GM19468 (cell line): ENCODE measurements at regions not wholly inside any gene's neighbourhood (a gene's known extent, or its start where the extent isn't known, plus 50 kb on each side); places are given as distances from the start of the nearest gene placed in this dataset.

Source experiments
- ATAC-seq: cut with Tn5 transposase; IDR thresholded peaks from one replicate; pipeline ENCODE4 v1.9.1; 2021; ENCODE audit warnings: mild to moderate bottlenecking, moderate library complexity, moderate number of reproducible peaks; ENCODE audit not compliant: unreplicated experiment; ENCODE audit errors: extremely low read depth

GRCh38 chr2:15846626-15847025, 93.7 kb upstream of the MYCN start:
- ATAC-seq, result no peak

DNA sequence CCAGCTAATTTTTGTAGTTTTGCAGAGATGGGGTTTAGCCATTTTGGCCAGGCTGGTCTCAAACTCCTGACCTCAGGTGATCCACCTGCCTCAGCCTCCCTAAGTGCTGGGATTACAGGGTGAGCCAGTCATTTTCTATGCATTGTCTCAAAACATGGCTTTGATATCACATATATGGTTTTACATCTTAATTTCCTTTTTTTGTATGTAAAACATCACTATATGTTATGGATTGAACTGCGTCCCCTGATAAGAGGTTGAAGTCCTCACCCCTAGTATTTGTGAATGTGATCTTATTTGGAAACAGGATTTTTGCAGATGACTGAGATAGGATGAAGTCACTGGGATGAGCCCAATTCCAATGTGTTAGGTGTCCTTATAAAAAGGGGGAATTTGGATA, 89.8 kb upstream of the MYCN start:
- ATAC-seq, result no peak

DNA sequence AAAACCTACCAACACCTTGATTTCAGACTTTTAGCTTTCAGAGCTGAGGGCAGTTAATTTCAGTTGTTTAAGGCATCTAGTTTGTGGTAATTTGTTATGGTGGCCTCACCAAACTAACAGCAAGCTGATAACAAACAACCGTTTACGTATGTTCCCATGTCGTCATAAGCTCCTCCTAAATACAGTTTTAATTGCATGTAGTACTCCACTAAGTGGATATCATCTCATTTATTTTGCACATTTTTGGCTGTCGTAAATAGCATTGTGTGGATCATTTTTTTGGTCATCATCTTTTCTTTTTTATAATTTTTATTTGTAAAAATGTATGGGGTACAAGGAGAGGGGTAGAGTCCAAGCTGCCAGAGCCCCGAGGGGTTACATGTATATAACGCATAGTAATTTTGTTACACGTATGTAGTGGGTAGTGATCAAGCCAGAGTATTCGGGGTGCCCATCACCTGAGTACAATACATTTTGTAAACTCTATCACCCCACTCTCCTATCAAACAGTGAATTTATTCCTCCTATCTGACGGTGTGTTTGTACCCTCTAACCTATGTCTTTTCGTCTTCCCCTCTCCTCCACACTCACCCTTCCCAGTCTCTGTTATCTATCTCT, 89.2 kb upstream of the MYCN start:
- ATAC-seq, result no peak

DNA sequence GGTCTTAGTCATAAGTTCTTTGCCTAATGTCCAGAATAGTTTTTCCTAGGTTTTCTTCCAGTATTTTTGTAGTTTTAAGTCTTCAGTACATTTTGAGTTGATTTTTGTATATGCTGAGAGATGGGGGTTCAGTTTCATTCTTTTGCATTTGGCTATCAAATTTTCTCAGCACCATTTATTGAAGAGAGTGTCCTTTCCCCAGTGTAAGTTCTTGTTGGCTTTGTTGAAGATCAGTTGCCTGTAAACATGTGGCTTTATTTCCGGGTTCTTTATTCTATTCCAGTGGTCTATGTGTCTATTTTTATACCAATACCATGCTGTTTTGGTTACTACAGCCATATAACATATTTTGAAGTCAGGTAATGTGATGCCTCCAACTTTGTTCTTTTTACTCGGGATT, 87.5 kb upstream of the MYCN start:
- ATAC-seq, result no peak

GRCh38 chr2:15853903-15854302, 86.4 kb upstream of the MYCN start:
- no peak for ATAC-seq

DNA sequence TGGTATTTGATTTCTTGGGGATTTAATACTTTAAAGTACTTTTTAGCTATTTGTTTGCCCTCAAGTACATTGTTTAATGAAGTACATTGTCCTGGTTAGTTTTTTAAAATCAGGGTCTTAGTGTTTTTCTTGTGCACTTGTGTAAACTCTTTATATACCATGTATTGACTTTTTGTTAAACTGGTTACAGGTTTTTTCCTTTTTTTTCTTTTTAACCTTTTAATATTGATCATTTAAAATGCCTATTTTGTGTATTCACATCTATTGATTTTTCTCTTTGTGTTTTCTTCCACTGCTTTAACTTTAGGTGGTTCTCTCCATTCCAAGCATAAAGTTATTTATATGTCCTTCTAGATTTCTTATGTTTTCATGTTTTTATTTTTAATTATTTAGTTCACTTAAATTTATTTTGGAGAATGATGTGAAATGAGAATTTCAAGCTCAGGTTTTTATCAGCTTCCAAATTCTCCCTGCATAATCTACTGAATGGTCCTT, 84.5 kb upstream of the MYCN start:
- ATAC-seq, result no peak

GRCh38 chr2:15856318-15856717, 84.0 kb upstream of the MYCN start:
- no peak for ATAC-seq

- no peak for ATAC-seq
These were observed 81.9 kb upstream of the MYCN start for GRCh38 chr2:15858466-15858865.

DNA sequence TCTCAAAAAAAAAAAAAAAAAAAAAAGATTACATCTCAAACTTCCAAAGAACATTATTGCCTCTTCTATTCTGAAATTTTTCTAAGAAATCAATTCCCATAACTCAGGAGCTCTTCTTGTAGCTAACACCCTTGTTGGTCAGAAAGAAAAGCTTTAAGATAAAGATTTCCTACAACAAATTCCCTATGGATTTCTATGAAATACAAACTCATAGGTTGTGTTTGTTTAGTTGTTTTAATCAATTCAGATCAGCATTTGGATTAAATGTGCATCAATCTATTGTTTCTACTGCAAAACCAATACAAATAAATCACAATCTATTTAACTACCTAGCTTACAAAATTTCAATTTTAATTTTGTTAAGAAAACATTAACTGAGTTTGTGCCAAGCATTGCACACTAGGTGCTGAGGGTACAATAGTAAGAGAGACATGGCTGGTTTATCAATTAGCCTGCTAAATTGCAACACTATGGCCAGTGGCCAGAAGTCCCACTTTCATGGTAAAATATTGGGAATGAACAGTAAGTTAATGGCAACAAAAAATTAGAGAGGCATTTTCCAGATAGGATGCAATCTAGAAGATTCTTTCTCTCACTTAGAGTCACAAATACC, 80.2 kb upstream of the MYCN start:
- ATAC-seq, result no peak

DNA sequence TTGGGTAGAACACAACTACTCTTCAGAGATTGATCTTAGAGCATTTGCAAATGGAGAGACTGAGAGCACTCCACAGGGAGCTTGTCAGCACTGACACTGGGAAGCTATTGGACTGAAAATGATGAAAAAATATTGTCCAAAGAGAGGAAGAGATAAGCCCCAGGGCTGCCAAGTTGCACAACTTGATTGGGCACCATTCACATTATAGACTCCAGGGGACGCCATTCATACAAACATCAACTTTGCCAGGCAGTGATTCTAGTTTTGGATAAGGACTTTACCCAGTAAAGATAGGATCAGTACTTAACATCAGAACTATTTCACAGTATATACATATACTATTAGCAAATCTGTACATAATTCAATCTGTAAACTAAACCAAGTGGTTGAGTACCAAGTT, 79.6 kb upstream of the MYCN start:
- no peak for ATAC-seq

DNA sequence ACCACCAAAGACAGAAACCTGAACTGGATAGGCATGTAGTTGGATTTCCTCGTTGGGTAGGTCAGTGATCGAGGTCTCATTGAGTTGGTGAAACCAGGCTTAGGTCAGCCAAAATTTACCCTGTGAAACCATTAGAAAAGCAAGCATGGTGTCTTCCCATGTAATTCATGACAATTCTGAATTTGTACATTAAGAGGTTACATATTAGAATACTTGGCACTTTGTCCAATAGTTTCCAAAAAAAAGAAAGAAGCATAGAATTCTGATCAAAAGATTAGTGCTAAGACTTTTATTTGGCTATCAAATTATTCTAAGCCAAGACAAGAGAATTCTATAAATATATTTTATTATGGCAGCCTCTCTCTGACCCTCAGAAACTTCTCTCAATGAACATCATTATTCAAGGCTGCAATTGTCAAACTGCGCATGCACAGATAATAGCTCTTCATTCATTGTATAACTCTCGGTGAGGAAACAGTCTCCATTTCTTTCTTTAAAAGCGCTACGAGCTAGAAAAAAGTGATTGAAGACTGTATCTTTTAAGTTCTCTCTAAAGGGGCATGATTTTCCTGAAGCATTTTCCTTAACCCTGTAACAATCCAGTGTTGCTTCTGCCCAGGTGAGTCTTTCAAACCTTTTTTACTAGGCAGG, 79.1 kb upstream of the MYCN start:
- no peak for ATAC-seq

- ATAC-seq, result no peak
These were observed 78.5 kb upstream of the MYCN start for GRCh38 chr2:15861898-15862297.

DNA sequence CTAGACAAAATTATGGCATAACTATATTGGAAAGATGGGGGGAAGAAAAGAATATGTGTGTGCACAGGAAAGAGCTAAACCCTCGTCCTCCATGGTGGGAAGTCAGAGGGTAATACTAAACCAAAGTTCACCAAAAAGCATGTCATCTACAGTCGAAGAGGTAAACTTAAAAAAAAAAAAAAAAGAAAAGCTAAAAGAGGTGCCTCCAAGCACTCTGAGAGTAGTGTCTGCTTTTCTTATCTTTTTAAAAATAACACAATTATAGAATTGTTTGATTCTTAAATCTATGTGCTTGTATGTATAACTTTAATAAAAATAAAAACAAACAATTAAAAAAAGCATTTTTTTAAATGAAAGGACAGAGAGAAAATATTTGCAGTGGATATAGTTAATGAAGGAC, 77.3 kb upstream of the MYCN start:
- no peak for ATAC-seq

DNA sequence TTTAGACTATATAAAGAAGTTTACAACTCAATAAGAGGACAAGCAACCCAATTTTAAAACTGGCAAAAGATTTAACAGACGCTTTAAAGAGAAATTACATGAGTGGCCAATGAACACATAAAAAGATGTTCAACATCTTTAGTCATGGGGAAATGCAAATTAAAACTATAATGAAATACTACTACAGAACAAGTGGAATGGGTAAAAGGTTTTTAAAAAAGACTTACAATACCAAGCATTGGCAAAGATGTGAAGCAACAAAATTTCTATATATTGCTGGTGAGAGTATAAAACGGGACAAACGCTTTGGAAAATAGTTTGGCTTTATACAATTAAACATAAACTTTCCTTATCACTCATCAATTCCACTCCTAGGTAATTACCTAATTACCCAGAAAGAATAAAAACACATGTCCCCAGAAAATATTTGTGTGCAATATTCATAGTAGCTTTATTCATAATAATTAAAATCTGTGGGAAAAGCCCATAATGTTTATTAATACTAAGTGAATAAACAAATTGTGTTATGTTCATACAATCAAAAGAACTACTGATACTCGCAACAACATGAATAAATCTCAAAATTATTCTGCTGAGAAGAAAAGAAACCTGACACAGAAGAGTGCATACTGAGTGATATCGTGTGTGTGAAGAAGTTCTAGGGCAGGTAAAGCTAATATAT, 76.7 kb upstream of the MYCN start:
- no peak for ATAC-seq

- no peak for ATAC-seq
These were observed 76.1 kb upstream of the MYCN start for GRCh38 chr2:15864176-15864769.

- ATAC-seq, result no peak
These were observed 74.4 kb upstream of the MYCN start for GRCh38 chr2:15865923-15866322.

DNA sequence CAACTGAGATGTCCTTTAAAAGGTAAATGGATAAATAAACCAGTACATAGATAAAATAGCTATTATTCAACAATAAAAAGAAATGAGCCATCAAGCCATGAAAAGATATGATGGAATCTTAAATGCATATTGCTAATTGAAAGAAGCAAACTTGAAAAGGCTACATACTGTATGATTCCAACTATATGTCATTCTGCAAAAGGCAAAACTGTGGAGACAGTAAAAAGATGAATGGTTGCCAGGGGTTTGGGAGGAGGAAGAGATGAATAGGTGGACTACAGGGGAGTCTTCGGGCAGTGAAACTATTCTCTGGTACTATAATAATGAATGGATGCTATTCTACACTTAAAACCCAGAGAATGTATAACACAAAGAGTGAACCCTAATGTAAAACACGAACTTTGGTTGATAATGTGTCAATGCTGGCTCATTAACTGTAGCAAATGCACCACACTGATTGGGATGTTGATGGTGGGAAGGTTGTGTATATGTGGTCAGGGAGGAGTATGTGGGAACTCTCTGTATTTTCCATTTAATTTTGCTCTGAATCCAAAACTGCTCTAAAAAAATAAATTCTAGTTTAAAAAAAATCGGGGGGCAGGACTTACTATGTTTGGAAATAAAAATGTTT, 73.7 kb upstream of the MYCN start:
- no peak for ATAC-seq

DNA sequence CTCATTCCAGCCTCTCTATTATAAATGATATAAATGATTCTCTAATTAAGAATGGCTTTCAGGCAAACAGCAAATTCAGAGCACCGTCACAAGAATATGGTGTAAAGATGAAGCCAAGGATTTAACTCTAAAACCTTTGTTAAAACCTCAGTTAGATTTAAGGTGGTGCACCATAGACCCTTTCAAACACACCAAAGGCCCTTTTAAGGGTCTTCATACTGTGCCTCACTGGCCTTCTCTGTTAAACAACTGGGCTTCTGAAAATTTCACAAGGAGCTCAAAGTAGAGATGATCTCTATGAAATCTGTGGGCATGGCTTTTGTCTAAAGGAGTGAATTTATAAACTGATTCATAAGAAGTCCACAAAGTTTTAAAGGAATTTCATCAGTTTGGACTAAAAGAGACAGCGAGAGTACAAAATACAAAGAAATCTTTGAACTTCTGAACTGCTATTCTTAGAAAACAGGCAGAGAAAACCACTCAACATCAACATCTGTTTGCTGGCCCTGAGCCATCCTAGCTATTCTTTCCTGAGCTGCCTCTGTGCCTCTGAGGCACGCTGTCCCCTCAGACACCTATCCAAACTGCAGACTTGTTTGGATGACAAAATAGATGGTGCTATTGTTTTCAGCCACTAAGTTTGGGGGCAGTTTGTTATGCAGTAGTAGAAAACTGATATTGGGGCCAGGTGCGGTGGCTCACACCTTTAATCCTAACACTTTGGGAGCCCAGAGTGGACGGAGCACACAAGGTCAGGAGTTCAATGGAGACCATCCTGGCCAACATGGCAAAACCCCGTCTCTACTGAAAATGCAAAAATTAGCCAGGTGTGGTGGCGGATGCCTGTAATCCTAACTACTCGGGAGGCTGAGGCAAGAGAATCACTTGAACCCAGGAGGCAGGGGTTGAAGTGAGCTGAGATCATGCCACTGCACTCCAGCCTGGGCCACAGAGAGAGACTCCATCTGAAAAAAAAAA, 72.9 kb upstream of the MYCN start:
- ATAC-seq, result no peak

DNA sequence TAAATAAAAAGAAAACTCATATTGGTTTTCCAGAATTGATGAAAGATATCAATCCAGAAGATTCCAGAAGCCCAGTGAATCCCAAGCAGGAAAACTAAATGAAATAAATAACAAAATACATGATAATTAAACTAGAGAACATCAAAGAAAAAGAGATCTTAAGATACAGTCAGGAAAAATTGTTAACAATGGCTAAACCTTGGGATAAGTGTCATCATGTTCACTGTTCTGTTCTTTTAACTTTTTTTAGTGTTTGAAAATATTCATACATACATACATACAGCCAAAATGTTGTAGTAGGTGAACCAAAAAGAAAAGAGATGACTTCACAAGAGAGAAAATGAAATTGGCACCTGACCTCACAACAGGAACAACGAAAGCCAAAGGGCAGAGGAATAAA, 72.2 kb upstream of the MYCN start:
- no peak for ATAC-seq
